ENCODE measurements at regions not wholly inside any gene's neighbourhood (a gene's known extent, or its start where the extent isn't known, plus 50 kb on each side); places are given as distances from the start of the nearest gene placed in this dataset.

DNA sequence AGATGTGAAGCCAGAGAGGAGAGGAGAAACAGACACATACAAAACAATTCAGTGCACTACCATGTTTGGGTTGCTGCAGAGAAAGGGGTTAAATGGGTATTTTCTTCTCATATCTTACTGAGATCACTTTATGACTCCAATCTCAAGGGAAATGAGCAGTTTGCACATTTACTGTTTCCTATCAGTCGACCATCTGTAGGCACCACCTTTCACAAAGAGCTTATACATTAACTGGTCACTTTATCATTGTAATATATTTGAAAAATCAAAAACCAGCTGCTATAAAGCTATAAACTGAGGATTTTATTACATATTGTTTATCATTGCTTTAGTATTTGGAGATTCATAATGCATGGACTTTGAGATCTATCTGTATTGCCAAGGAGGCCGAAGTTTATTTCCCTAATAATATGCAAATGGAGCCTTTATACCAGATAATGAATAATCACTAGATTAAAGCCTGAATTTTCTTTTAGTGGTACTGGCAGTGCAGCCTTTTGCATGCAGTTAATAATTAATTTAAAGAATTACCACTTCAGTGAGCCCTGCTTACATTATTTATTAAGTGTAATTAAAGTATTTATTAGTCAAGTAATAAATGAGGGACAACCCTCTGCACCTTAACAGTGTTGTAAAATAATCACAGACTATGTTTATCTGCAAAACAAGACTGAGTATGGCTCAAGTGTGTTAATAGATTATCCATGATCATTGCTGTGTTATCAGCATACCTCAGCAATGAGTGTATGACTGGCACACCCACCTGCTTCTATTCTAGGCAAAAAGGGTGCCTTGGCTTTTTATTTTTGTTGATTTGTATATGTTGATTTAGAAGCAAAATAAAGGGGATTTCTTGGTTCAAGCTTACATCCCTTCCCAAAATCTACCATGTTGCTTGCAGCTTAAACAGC lies 167.7 kb upstream of the SLC14A2 start:
- DNase-seq, result peak; percentile 54

DNA sequence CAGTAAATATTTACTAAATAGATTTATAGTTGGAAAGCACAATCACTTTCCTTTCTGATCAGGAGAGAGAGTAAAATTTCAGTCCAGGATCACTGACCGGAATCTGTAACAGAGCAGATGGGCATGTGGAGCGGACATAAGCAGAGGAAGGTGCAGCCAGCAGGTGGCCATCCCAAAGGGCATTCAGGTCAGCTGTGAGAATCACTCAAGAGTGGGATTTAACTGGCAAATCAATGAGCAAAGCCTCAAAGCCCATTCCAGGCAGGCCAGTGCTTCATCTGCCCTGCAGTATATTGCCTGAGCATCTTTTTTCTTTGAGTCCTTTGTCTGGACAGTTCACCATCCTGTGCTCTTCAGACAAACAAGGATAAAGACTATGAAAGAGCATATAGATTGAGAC lies 166.4 kb upstream of the SLC14A2 start:
- DNase-seq, result peak; percentile 68

DNA sequence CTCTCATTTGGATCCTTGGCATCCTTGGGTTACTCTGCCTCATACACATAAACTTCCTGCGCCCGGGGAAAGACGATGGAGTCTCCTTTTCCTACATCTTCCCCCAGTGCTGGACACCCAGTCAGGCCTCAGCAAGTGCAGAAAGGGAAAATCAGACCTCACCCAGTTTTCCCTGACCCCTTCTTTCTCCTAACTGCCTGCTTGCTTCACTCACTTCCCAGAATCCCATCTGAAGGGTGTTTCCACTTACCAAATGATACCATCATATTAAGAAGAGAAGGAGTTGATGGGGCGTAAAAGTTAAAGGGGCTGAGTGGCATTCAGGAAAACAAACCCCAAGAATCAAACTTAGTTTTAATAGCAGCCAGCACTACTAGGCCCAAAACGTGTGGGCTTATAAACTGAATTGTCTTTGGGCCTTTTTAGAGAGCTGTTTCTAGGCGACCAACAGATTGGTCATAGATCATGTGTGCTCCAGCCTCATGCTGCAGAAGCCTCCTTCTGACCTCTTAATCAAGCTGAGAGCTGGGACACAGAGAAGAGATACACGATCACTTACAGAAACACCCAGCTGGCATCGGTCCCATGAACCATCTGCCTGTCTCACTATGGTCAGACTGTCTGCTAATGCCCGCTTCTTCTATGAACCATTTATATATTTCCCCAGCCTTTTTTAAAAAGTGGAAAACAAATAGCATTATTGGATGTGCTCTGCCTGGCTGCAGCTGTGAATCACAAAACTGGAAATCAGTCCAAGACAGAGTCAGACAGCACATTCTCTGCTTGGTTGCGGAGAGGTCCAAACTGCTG lies 165.7 kb upstream of the SLC14A2 start:
- DNase-seq, result peak; percentile 87

DNA sequence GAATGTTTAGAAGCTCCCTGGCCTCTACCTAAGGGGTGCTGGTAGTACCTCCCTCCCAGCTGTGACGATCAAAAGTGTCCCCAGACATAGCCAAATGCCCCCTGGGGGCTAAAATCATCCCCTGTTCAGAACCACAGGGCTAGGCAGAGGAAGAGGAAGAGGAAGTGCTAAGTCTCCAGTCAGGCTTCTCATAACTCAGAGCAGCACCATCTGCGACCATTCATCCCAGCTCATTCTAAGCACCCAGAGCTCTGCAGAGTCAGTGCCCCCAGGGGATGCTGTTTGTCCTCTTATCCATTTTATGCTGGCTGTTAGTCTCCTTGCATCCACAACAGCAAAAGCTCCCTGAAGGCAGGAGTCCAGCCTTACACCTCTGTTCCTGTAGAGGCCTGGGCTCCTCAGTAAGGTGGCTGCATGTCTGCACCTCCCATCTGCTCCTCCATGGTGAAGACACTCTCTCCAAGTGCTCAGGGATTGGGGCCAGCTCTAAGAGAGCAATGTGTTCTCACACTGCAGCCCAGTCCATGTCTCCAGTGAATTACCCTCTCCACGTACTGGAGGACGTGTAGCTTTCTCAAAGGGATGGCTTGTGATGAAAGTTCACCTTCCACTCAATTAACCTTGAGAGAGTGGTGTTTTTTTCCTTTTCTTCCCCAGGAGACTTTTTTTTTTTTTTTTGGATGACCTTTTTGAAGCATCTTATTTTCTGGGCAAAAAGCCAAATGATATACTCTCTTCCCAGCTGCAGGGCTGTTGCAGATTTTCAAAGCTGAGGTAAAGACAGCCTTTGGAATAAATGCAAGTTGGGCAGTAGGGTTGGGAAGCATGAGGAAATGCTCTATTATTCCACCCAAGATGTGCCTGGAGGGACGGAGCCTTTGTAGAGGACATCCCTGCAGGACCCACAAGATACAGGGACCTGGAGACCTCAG lies 158.9 kb upstream of the SLC14A2 start:
- peak; percentile 84 for DNase-seq

DNA sequence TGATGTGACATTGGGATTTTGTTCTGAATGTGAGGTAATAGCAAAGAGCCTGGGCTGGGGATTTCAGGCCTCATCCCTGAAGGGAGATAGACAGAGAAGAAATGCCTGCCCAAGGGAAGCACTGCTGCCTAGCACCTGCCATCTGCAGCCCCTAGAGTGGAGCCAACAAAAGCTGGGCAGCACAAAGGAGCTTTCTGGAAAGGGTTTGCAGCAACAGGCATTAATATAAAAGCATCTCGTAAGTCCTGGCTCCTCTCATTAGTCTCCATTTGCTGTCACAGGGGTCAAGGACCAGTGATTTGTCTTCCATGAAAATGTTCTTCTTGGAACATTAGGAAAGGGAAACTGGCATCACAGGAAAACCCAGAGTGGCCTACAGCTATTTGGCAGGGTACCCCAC lies 157.2 kb upstream of the SLC14A2 start:
- peak; percentile 27 for DNase-seq

DNA sequence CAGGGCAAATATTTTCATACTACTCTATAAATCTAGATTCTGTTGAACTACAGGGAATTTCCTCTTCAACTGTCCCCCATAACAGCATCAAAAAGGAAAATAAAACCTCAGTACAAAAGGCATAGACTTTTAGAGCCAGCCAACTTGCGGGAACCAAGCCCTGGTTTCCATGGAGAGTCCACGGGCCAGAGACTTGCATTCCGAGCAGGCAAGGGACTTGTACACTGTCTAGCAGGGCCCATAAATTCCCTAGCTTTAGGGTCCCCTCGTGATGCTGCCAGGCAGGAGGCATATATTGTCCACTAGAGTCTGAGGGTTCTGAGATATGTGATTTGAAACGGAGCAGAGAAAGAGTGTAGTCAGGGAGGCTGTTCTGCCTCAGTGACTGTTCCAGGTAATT lies 153.1 kb upstream of the SLC14A2 start:
- no peak for DNase-seq

DNA sequence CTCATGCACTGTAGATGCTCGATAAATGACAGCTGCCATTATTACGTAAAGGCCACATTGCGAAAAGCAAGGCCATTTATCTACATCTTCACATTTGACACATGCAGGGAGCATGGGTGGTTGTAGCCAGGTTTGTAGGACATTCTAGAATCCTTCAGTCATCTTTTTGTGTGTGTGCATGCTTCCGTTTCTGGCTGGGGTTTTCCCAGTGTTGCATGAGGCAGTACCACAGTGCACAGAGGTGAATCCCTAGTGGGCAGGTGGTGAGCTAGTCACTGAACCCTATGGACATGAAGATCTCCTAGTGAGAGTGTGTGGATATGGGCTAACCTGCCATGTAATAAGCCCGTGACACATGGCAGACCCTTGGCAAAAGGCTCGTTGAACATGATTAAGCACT lies 151.8 kb upstream of the SLC14A2 start:
- DNase-seq, result no peak

DNA sequence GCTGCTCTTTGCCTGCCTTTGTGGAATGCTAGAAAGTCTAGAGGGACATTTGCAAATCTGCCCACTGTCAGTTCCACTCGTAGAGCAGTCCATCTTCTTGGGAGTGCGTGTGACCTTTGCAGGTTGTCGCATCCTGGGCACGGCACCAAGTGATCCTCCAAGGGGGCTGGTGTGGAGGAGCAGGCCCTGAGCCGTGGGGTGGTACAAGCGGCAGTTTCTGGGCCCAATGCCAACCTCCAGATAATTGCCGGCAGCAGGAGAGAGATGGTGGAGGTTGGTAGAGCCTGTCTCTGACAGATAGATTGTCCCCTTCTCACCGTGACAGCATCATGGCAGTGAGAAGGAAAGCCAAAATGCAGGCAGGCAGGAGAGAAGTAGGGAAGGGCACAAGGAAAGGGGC lies 150.7 kb upstream of the SLC14A2 start:
- peak; percentile 92 for DNase-seq

DNA sequence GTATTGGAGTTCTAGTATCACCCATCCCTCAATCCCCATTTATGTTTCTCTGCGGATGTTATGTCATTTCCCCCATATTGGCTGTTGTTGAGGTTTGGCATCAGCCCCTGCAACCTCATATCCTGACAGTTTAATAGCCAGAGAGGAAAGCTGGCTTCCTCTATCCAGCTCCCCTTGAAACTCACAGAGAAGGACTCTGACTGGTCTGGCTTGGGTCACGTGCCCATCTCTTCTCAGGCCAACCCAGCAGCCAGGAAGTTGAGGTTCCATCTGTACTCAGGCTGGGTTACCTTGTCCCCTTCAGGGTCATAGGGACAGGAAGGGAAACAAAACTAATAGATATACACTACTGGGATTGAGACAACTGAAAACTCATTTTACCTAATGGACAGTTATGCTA lies 148.0 kb upstream of the SLC14A2 start:
- DNase-seq, result no peak

DNA sequence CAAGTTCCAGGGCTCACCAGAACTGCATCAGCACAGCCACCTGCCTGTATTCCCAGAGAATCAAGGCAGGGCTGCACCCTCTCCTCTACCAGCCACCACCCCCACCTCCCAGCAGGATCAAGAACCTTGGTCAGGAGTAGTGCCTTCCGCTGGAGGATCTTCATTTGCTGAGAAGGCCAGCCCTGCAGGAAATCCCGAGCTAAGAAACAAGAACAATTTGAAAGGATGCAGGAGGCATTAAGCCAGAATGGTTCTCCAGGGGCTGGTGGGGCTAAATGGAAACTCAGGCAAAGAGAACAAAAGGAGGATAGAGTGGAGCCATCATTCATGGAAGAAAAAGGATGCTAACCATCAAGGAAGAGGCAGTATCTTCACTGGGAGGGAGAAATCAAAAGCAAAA lies 147.3 kb upstream of the SLC14A2 start:
- no peak for DNase-seq

DNA sequence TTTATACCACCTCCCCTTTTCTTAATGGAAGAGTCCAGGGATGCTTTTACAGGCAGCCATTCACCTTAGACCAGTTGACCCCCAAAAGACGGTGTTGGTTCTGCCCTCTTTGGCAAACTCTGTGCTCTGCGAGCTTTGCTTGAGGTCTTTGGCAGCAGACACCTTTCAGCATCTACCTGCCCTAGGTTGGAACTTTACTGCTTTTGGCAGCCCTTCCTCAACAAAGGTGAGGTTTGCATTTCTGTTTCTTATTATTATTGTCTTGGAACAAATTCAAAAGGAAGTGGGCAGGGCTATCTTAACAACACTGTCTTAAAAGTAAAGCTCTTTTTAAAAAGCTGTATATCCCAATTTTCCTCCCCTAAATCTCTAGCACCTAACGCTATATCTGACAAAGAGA lies 136.4 kb upstream of the SLC14A2 start:
- no peak for DNase-seq

DNA sequence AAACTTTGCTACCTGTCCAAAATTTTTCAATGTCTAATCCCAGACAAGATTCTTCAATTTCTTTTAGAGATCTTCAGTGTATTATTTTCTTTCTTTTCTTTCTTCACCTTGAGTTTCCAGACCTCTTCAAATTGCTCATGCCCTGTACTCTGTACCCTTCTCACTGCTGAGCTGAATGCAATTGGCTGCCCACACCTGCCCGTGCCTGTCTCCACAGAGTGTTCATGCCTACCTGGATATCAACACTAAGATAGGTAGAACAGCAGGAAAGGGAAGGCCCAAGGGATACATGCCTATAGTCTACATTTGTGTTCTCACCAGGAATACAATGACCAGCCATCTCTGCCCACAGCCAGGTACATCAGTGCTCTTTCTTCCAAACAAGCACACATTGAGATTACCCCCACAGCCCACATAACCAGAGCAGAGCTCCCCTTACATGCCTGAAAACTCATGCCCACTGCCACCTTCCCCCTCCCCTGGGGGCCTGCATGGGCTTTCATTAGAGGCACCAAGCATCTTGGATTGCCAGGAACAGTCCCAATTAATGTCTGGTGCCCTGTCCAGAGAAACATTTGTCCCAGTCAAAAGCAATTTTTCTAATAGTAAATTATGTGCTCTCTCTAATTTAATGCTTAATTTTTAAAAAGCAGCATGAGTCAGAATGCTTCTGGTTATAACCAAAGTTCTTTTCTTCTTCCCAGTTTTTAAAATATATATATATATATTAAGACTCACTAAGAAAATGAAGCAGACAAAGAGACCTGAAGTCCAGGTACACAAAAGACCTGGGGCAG lies 134.9 kb upstream of the SLC14A2 start:
- no peak for DNase-seq

DNA sequence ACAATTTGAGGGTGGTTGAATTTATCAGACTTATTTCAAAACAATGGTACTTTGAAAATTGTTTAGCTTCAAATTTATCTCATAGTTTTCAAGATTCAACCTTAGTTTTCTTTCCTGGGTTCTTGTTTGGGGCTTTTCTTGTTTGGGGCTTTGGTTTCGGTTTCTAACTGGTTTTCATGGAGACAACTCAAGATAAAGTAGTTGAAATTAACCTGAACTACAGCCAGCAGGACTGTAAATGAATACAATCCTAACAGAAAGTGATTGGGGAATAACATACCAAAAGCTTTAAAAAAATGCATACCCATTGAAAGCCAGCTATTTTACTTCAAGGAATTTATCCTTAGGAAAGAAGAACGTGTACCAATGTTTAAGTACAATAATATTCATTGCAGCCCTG lies 133.5 kb upstream of the SLC14A2 start:
- no peak for DNase-seq

DNA sequence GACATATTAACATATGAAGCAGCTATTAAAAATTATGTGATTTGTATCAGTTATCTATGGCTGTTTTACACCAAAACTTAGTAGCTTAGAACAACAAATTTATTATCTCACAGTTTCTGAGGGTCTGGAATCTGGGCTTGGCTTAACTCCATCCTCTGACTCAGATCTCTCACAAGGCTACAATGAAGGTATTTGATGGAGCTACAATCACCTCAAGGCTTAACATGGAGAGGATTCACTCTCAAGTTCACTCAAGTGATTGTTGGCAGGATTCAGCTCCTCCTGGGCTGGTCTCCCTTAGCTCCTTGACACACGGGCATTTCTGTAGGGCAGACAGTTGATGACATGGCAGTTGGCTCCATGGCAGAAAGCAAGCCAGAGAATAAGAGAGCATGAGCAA lies 133.0 kb upstream of the SLC14A2 start:
- no peak for DNase-seq

DNA sequence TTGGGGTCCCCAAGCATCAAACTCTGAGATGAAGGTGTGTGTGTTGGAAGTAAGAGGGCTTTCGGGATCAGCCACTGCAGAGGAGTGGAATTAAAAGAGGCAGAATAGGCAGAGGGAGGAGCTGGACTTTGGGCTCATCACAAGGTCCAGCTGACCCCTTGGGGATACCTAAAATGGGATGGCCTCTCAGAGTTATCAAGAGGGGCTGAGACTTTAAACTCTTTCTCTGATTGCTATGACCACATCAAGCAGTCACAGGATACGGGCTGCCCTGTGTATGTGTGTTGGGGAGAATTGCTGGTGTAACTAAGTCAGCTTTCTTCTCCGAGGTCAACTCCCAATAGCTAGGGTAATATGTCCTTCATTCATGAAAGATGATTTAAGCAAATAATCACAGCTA lies 127.7 kb upstream of the SLC14A2 start:
- DNase-seq, result no peak

DNA sequence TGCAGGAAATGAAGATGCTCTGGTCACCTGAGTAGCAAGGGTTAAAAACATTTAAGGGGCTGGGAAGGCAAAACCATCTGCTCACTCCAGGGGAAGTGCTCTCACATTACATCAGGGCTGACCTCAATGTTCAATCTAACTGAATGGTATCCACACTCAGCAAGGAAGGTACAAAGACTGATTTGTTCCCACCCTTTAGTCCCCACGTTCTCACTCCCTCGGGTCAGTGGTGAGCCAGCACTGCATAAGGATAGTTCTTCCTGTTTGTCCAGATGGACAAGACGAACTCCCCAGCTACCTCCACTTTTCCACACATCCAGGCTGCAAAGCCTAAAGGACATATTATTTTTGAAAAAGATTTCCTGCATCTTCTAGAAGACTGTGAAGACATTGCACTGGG lies 126.6 kb upstream of the SLC14A2 start:
- DNase-seq, result peak; percentile 74

DNA sequence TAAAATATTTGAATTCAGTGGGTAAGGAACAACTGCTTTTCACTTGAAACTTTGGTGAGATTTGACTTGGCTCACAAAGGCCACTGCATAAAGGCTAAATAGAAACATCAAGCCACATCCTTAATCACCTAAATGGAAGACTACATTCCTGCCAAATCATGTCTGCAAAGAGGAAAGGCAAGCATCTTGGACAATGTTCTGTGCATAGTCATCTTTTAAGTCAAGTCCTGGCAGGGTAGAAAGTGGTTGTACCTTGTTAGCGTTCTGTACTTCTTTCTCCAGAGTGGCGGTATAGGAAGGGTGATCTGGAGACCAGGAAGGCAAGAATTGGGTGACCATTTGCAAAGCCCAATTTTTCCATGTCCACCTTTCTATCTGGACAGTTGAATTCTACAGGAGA lies 121.4 kb upstream of the SLC14A2 start:
- no peak for DNase-seq

DNA sequence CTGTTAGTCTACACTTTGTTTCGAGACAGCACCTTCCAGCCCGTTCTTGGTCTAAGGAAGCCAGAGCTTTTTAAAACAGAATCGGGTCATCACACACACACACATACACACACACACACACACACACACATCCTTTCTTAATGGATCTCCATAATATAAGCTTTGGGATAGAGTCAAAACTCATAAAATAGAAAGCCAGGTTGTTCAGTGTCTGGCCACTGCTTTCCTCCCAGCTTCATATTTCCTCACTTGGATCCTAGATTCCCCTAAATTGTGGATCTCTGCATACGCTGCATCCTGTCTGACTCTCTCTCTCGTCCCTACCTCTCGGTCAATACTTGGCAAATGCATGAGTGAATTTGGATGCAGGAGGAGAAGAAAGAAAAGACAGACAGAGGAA lies 120.5 kb upstream of the SLC14A2 start:
- DNase-seq, result no peak

DNA sequence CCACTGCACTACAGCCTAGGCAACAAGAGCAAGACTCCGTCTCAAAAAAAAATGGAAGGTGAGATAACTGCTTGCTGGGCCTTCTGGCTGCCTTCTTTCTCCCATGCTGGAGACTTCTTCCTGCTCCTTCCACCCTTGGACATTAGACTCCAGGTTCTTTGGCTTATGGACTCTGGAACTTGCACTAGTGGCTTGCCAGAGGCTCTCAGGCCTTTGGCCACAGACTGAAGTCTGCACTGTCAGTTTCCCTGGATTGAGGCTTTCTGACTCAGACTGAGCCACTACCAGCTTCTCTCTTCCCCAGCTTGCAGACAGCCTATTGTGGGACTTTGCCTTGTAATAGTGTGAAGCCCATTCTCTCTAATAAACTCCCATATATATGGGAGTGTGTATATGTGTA lies 118.5 kb upstream of the SLC14A2 start:
- no peak for DNase-seq

DNA sequence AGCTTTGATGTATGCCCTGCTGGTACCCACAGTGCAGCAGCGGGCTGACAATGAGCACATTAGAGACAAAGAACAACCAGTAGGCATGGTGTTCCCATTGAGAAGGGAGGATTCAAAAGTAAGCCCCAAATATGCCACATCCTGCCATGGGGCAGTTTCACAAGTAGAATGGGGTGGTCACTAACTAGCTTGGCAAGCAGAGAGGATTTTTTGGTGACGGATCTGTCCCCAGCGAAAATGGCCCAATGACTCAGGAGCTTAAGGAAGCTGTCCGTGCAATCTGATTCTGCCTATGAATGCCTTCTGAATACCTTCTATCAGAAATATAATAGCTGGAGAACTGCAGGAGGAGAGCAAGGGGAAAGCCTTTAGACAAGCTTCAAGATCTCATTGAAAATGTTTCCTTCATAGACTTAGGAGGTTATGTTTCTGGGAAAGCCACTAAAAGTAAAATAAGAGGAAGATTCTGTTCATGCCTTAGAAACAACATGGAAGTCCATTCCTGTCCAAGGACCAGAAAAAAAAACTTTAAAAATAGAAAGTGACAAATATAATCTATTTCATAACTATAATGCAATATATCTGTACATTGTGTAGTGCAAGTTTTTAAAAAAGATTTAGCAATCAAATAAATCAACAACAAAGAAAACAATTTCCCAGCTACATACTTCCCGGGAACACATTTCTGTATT lies 117.5 kb upstream of the SLC14A2 start:
- DNase-seq, result no peak

DNA sequence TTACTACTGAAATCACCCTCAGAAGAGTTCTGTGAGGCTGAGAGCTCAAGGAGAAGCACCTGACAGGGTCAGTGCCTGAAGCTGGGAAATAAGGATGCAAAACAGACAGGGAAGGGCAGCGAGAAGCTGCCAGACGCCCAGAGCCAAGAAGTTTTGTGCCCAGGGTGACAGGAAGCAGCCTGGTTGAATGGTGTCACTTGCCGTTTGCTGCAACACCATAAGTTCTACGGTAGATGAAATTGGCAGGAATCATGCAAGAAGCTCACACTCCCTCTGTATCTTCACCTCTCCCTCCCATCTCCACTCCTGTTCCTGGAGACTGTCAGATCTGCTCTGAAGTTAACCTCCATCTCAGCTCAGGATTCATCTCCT lies 117.0 kb upstream of the SLC14A2 start:
- DNase-seq, result no peak

DNA sequence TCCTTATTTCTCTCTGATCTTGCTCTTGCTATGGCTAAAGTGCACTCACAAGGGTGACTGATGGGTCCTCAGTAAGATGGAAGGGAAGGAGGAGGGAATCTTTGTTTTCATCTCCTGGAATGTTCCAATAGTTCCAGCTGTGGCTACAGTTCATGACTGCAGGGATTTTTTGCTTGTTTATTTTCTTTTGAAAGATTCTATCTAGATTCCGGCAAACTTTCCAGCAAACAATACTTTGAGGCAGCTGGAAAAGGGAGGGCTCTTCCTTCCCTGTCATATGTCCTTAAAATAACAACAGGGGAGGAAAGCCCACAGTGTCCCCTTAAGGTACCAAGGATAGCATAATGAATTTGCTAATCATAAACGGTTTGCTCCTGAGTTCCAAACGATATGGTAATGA lies 111.3 kb upstream of the SLC14A2 start:
- DNase-seq, result no peak

All from NCI-H69 (cell line).